ENCODE measurements at regions not wholly inside any gene's neighbourhood (a gene's known extent, or its start where the extent isn't known, plus 50 kb on each side); places are given as distances from the start of the nearest gene placed in this dataset.

- peak; percentile 64 to 77 (median 67) for TF ChIP-seq CTCF (IDR thresholded peaks at IDR 0.05 in 2 of 3, conservative IDR thresholded peaks at IDR 0.05 in 1 of 3; ENCODE audit: control insufficient read depth in 2 of 3, extremely low read depth in 1 of 3, insufficient read depth in 1 of 3, low read depth in 3 of 3, low read length in 3 of 3)
- TF ChIP-seq ZNF592 (IDR thresholded peaks at IDR 0.05) = peak; percentile 56; the same call in 1 of the 2 replicates
- TF ChIP-seq ATF7 (IDR thresholded peaks at IDR 0.05; ENCODE audit: low read depth) = peak; percentile 56; the same call in 1 of the 2 replicates
- no peak for TF ChIP-seq PBX3 (IDR thresholded peaks at IDR 0.05; ENCODE audit: insufficient replicate concordance, low read depth, low read length)
- TF ChIP-seq RUNX3 (IDR thresholded peaks at IDR 0.05; ENCODE audit: low read length) = peak; percentile 12; the same call in 1 of the 2 replicates
- no peak for TF ChIP-seq NFXL1 (IDR thresholded peaks at IDR 0.05; ENCODE audit: borderline replicate concordance)
- TF ChIP-seq RAD21 (IDR thresholded peaks at IDR 0.05; ENCODE audit: insufficient read depth, low read depth, low read length) = peak; percentile 90
- peak; percentile 71; the same call in 1 of the 2 replicates for TF ChIP-seq SMARCA5 (IDR thresholded peaks at IDR 0.05)
- no peak for TF ChIP-seq NFYB (IDR thresholded peaks at IDR 0.05; ENCODE audit: insufficient read depth, low read depth, low read length)
- no peak for TF ChIP-seq SIX5 (IDR thresholded peaks at IDR 0.05; ENCODE audit: low read depth, low read length, severe bottlenecking)
- 0 out of 2 replicates have a peak, but pooled peaks have one; percentile 19 for TF ChIP-seq MTA2 (IDR thresholded peaks at IDR 0.05; ENCODE audit: low read depth)
- TF ChIP-seq ZBED1 (IDR thresholded peaks at IDR 0.05; ENCODE audit: borderline replicate concordance) = no peak
- no peak for TF ChIP-seq MAX (IDR thresholded peaks at IDR 0.05; ENCODE audit: low read depth, low read length)
- TF ChIP-seq MTA3 (IDR thresholded peaks at IDR 0.05; ENCODE audit: borderline replicate concordance, low read length) = no peak
- peak; percentile 69; the same call in 1 of the 2 replicates for TF ChIP-seq CREM (IDR thresholded peaks at IDR 0.05; ENCODE audit: low read depth)
- peak; percentile 28 to 29; a peak in 2 of 4 replicates for TF ChIP-seq IKZF2 (IDR thresholded peaks at IDR 0.05)
- TF ChIP-seq PML (IDR thresholded peaks at IDR 0.05; ENCODE audit: low read length) = no peak
- TF ChIP-seq BCLAF1 (IDR thresholded peaks at IDR 0.05) = 0 out of 2 replicates have a peak, but pooled peaks have one; percentile 32
- TF ChIP-seq WRNIP1 (IDR thresholded peaks at IDR 0.05; ENCODE audit: borderline replicate concordance, low read depth, low read length) = 0 out of 2 replicates have a peak, but pooled peaks have one; percentile 26
- no peak for TF ChIP-seq ZSCAN29 (IDR thresholded peaks at IDR 0.05)
Measured at GRCh38 chr6:53437557-53438202, 88.9 kb upstream of the ELOVL5 start (continued).

Data from GM12878 (cell line).